OCI-LY3 (cell line): ENCODE measurements at regions not wholly inside any gene's neighbourhood (a gene's known extent, or its start where the extent isn't known, plus 50 kb on each side); places are given as distances from the start of the nearest gene placed in this dataset.

Experiments
- EZH2phosphoT487 ChIP-seq: fragments of 200-600 bp; shearing (Covaris generic); IDR thresholded peaks from 2 replicates; pipeline ENCODE4 v1.6.1; 2018; ENCODE audit warnings: antibody characterized with exemption, mixed run types, low read depth
- TF ChIP-seq, protein P1 (sequence below): fragments of 200-600, 300-600 bp; sonication (generic); IDR thresholded peaks from 2 replicates; pipeline ENCODE4 v1.5.1; 2014; ENCODE audit warnings: antibody characterized with exemption, low read length, low read depth

DNA sequence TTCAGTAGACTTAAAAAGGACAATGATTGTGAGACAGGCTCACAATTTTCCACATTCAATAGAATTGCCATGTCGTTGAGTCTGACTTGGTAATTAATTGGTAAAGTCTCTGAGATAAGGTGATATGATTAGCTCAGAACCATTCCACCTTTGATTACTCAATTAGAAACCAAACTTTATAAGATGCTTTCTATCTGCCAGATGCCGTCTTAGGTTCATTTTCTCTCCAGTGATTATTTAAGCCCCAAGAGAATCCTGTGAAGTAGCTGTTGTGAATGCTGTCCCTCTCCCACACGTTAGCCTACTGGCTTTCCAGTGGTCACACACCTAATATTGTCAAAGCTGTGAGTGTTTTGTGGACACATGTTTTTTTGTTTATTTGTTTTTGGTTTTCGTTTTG, 528.9 kb upstream of the ZNF462 start:
- TF ChIP-seq, protein P1, sequence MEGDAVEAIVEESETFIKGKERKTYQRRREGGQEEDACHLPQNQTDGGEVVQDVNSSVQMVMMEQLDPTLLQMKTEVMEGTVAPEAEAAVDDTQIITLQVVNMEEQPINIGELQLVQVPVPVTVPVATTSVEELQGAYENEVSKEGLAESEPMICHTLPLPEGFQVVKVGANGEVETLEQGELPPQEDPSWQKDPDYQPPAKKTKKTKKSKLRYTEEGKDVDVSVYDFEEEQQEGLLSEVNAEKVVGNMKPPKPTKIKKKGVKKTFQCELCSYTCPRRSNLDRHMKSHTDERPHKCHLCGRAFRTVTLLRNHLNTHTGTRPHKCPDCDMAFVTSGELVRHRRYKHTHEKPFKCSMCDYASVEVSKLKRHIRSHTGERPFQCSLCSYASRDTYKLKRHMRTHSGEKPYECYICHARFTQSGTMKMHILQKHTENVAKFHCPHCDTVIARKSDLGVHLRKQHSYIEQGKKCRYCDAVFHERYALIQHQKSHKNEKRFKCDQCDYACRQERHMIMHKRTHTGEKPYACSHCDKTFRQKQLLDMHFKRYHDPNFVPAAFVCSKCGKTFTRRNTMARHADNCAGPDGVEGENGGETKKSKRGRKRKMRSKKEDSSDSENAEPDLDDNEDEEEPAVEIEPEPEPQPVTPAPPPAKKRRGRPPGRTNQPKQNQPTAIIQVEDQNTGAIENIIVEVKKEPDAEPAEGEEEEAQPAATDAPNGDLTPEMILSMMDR, result no peak
- no peak for TF ChIP-seq EZH2phosphoT487
